ENCODE measurements at regions not wholly inside any gene's neighbourhood (a gene's known extent, or its start where the extent isn't known, plus 50 kb on each side); places are given as distances from the start of the nearest gene placed in this dataset.

GRCh38 chr10:2556883-2557282, 510.5 kb upstream of the PFKP start:
- TF ChIP-seq BHLHE40 (IDR thresholded peaks at IDR 0.05; ENCODE audit: borderline replicate concordance): no peak
- no peak for TF ChIP-seq FOXA1 (IDR thresholded peaks at IDR 0.05)
- TF ChIP-seq SUZ12 (IDR thresholded peaks at IDR 0.05): no peak
- TF ChIP-seq PKNOX1 (IDR thresholded peaks at IDR 0.05): no peak
- no peak for TF ChIP-seq SP1 (IDR thresholded peaks at IDR 0.05)
- TF ChIP-seq TARDBP (IDR thresholded peaks at IDR 0.05): no peak
- no peak for TF ChIP-seq FOXM1 (IDR thresholded peaks at IDR 0.05; ENCODE audit: borderline replicate concordance)
- TF ChIP-seq CTBP1 (IDR thresholded peaks at IDR 0.05; ENCODE audit: borderline replicate concordance): no peak
- TF ChIP-seq FOXK2 (IDR thresholded peaks at IDR 0.05): no peak
- no peak for TF ChIP-seq NFRKB (IDR thresholded peaks at IDR 0.05)
- TF ChIP-seq LEF1 (IDR thresholded peaks at IDR 0.05; ENCODE audit: borderline replicate concordance): no peak
- no peak for TF ChIP-seq HDGF (IDR thresholded peaks at IDR 0.05; ENCODE audit: borderline replicate concordance)
- no peak for TF ChIP-seq ELF4 (IDR thresholded peaks at IDR 0.05)
